HepG2 (cell line): ENCODE measurements at regions not wholly inside any gene's neighbourhood (a gene's known extent, or its start where the extent isn't known, plus 50 kb on each side); places are given as distances from the start of the nearest gene placed in this dataset.

Experiments used
- ATAC-seq: fragments of 200-7000 bp; cut with Tn5 transposase; 3 replicates; pipeline ENCODE4 v1.9.1; 2020; ENCODE audit warnings: mild to moderate bottlenecking, moderate library complexity
- BruUV-seq: library from RNA; stranded (reverse); fragments of 400-500 nt; replicated peaks from 2 replicates; lab custom pipeline; 2021; lab: Mats Ljungman, UMichigan
- CTCF ChIA-PET: fragments of 300-600 bp; formaldehyde crosslinking; extraction: SDS; loops from one replicate; lab custom pipeline; 2021; ENCODE audit warnings: low total read pairs, inconsistent platforms, low intra/inter-chr PET ratio; lab: Yijun Ruan, JAX
- POLR2A ChIA-PET: fragments of 350-600 bp; sonication (Branson Sonifier 250); formaldehyde crosslinking; loops from one replicate; lab custom pipeline; 2020; ENCODE audit warnings: antibody characterized with exemption, inconsistent platforms; lab: Yijun Ruan, JAX
- DNase-seq: peaks from one replicate; pipeline ENCODE4 v3.0.0-alpha.2; 2015; ENCODE audit warnings: low spot score
- FAIRE-seq: peaks from 3 replicates; lab custom pipeline; 2011; peaks lifted over from hg19 to GRCh38; lab: Jason Lieb, UNC
- H2AFZ ChIP-seq: one replicate; pipeline ENCODE4 v1.6.1; 2011; ENCODE audit warnings: low read length, inconsistent platforms
- H3K27ac ChIP-seq: fragments of 300-600 bp; 3 replicates; pipeline ENCODE4 v1.8.0; 2011; ENCODE audit warnings: mixed run types, mild to moderate bottlenecking, mixed read lengths, low read length, inconsistent platforms; ENCODE audit not compliant: insufficient read depth; ENCODE audit errors: extremely low read length
- H3K27me3 ChIP-seq, 2 experiments: fragments of 200-600 bp in 1 of 2; 2 replicates in 1 of 2; 3 replicates in 1 of 2; pipeline versions ENCODE4 v1.6.0 to v1.8.0; 2011; ENCODE audit warnings: low read length in 2 of 2, mild to moderate bottlenecking in 2 of 2, moderate library complexity in 2 of 2, inconsistent platforms in 1 of 2; ENCODE audit not compliant: insufficient read depth in 2 of 2, control insufficient read depth in 1 of 2
- H3K36me3 ChIP-seq, 2 experiments: fragments of 200-600 bp in 1 of 2; replicated peaks in 1 of 2; 2 replicates in 1 of 2; 3 replicates in 1 of 2; pipeline versions ENCODE4 v1.5.1 to v1.8.0; 2011; ENCODE audit warnings: low read length in 2 of 2, inconsistent platforms in 1 of 2; ENCODE audit not compliant: insufficient read depth in 2 of 2, control insufficient read depth in 1 of 2
- H3K4me1 ChIP-seq: 2 replicates; pipeline ENCODE4 v1.5.1; 2012; ENCODE audit warnings: low read length, inconsistent platforms; ENCODE audit not compliant: insufficient read depth
- H3K4me2 ChIP-seq: 2 replicates; pipeline ENCODE4 v1.6.0; 2011; ENCODE audit warnings: low read depth, low read length, inconsistent platforms
- H3K4me3 ChIP-seq, 3 experiments: fragments of 200-600 bp in 1 of 3; sonication (generic), shearing (Covaris generic) in 1 of 3; replicated peaks in 1 of 3; 2 replicates each; pipeline ENCODE4 v1.5.1; 2011 to 2016; ENCODE audit warnings: low read length in 3 of 3, inconsistent platforms in 2 of 3, low read depth in 2 of 3, mild to moderate bottlenecking in 2 of 3, control low read depth in 1 of 3, mixed read lengths in 1 of 3; ENCODE audit not compliant: insufficient read depth in 1 of 3
- H3K79me2 ChIP-seq: one replicate; pipeline ENCODE4 v1.6.1; 2011; ENCODE audit warnings: low read length, inconsistent platforms; ENCODE audit not compliant: insufficient read depth
- H3K9ac ChIP-seq: 2 replicates; pipeline ENCODE4 v1.6.0; 2011; ENCODE audit warnings: mild to moderate bottlenecking, low read depth, low read length, inconsistent platforms; ENCODE audit not compliant: insufficient read depth
- H3K9me3 ChIP-seq: 2 replicates; pipeline ENCODE4 v1.5.1; 2012; ENCODE audit warnings: mild to moderate bottlenecking, low read length
- H4K20me1 ChIP-seq: 2 replicates; pipeline ENCODE4 v1.6.0; 2011; ENCODE audit warnings: inconsistent platforms, mild to moderate bottlenecking, low read length, moderate library complexity; ENCODE audit not compliant: insufficient read depth
- CCDC6 ChIP-seq: sonication (generic); formaldehyde crosslinking; IDR thresholded peaks from 2 replicates; pipeline ENCODE4 v1.8.1; 2022; ENCODE audit warnings: mild to moderate bottlenecking, missing genetic modification reagents, moderate library complexity
- NFE2L1 ChIP-seq: sonication (generic); formaldehyde crosslinking; IDR thresholded peaks from 2 replicates; pipeline ENCODE4 v1.4.0; 2020; ENCODE audit warnings: missing genetic modification reagents, mild to moderate bottlenecking, borderline replicate concordance
- PHF21A ChIP-seq: sonication (generic); formaldehyde crosslinking; IDR thresholded peaks from 2 replicates; pipeline ENCODE4 v1.5.0; 2020; ENCODE audit warnings: mild to moderate bottlenecking, missing genetic modification reagents
- RCOR2 ChIP-seq: IDR thresholded peaks from 2 replicates; pipeline ENCODE4 v1.6.1; 2016; ENCODE audit warnings: missing biosample characterization, missing genetic modification reagents
- ZNF296 ChIP-seq: sonication (generic); formaldehyde crosslinking; conservative IDR thresholded peaks from 2 replicates; pipeline ENCODE4 v1.5.0; 2020; ENCODE audit warnings: mild to moderate bottlenecking, missing genetic modification reagents
- ZNF337 ChIP-seq: sonication (generic); formaldehyde crosslinking; IDR thresholded peaks from 2 replicates; pipeline ENCODE4 v1.5.1; 2020; ENCODE audit warnings: missing genetic modification reagents, low read depth, mild to moderate bottlenecking, borderline replicate concordance
- ZNF547 ChIP-seq: sonication (generic); formaldehyde crosslinking; IDR thresholded peaks from 2 replicates; pipeline ENCODE4 v1.5.1; 2020; ENCODE audit warnings: mild to moderate bottlenecking, missing genetic modification reagents
- ZNF674 ChIP-seq: sonication (generic); formaldehyde crosslinking; IDR thresholded peaks from 2 replicates; pipeline ENCODE4 v1.5.0; 2020; ENCODE audit warnings: low read depth, mild to moderate bottlenecking, missing genetic modification reagents
- ZNF687 ChIP-seq: sonication (generic); formaldehyde crosslinking; IDR thresholded peaks from 2 replicates; pipeline ENCODE4 v1.5.1; 2020; ENCODE audit warnings: mild to moderate bottlenecking, missing genetic modification reagents, moderate library complexity
- ZNF709 ChIP-seq: sonication (generic); formaldehyde crosslinking; IDR thresholded peaks from 2 replicates; pipeline ENCODE4 v1.5.0; 2020; ENCODE audit warnings: mild to moderate bottlenecking, missing genetic modification reagents
- WGBS: methylation state at CpG from one replicate; pipeline ENCODE4 v1.1.6; 2017; ENCODE audit warnings: low lambda C conversion rate; 5-methylcytosine and 5-hydroxymethylcytosine counted together
- in situ Hi-C: cut with HindIII; loops from 2 replicates; pipeline ENCODE4 v1.10.0; 2017; ENCODE audit warnings: low pct_unique_long_range_greater_than_20kb; ENCODE audit not compliant: extremely low pct_ligation_motif_present
- intact Hi-C: fragments of 100-400 bp; cut with micrococcal nuclease; formaldehyde crosslinking; loops from one replicate; pipeline ENCODE4 v1.10.0; 2022; ENCODE audit not compliant: unreplicated experiment
- TF ChIP-seq, protein P1 (sequence below): IDR thresholded peaks from 2 replicates; pipeline ENCODE4 v1.6.1; 2018; ENCODE audit warnings: missing genetic modification reagents
- TF ChIP-seq, protein P2 (sequence below): sonication (generic); formaldehyde crosslinking; IDR thresholded peaks from 2 replicates; pipeline ENCODE4 v1.5.0; 2020; ENCODE audit warnings: mild to moderate bottlenecking, missing genetic modification reagents, borderline replicate concordance
- TF ChIP-seq, protein P3 (sequence below): sonication (generic); formaldehyde crosslinking; IDR thresholded peaks from 2 replicates; pipeline ENCODE4 v1.9.0; 2021; ENCODE audit warnings: missing genetic modification reagents, borderline replicate concordance

GRCh38 chr10:3652886-3653285, 132.1 kb downstream of the KLF6 start:
- in situ Hi-C loops = no loop called here
- no peak for FAIRE-seq
- TF ChIP-seq ZNF687 (CRISPR knock-in tag) (no peak), ZNF337 (CRISPR knock-in tag) (no peak), PHF21A (CRISPR knock-in tag) (no peak), ZNF296 (CRISPR knock-in tag) (no peak), ZNF674 (no peak), CCDC6 (no peak), ZNF547 (no peak), NFE2L1 (CRISPR knock-in tag) (no peak), ZNF709 (CRISPR knock-in tag) (no peak), RCOR2 (CRISPR knock-in tag) (no peak)
- TF ChIP-seq, protein P1, sequence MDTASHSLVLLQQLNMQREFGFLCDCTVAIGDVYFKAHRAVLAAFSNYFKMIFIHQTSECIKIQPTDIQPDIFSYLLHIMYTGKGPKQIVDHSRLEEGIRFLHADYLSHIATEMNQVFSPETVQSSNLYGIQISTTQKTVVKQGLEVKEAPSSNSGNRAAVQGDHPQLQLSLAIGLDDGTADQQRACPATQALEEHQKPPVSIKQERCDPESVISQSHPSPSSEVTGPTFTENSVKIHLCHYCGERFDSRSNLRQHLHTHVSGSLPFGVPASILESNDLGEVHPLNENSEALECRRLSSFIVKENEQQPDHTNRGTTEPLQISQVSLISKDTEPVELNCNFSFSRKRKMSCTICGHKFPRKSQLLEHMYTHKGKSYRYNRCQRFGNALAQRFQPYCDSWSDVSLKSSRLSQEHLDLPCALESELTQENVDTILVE = no peak
- TF ChIP-seq, protein P2, sequence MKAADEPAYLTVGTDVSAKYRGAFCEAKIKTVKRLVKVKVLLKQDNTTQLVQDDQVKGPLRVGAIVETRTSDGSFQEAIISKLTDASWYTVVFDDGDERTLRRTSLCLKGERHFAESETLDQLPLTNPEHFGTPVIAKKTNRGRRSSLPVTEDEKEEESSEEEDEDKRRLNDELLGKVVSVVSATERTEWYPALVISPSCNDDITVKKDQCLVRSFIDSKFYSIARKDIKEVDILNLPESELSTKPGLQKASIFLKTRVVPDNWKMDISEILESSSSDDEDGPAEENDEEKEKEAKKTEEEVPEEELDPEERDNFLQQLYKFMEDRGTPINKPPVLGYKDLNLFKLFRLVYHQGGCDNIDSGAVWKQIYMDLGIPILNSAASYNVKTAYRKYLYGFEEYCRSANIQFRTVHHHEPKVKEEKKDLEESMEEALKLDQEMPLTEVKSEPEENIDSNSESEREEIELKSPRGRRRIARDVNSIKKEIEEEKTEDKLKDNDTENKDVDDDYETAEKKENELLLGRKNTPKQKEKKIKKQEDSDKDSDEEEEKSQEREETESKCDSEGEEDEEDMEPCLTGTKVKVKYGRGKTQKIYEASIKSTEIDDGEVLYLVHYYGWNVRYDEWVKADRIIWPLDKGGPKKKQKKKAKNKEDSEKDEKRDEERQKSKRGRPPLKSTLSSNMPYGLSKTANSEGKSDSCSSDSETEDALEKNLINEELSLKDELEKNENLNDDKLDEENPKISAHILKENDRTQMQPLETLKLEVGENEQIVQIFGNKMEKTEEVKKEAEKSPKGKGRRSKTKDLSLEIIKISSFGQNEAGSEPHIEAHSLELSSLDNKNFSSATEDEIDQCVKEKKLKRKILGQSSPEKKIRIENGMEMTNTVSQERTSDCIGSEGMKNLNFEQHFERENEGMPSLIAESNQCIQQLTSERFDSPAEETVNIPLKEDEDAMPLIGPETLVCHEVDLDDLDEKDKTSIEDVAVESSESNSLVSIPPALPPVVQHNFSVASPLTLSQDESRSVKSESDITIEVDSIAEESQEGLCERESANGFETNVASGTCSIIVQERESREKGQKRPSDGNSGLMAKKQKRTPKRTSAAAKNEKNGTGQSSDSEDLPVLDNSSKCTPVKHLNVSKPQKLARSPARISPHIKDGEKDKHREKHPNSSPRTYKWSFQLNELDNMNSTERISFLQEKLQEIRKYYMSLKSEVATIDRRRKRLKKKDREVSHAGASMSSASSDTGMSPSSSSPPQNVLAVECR = no peak
- TF ChIP-seq, protein P3, sequence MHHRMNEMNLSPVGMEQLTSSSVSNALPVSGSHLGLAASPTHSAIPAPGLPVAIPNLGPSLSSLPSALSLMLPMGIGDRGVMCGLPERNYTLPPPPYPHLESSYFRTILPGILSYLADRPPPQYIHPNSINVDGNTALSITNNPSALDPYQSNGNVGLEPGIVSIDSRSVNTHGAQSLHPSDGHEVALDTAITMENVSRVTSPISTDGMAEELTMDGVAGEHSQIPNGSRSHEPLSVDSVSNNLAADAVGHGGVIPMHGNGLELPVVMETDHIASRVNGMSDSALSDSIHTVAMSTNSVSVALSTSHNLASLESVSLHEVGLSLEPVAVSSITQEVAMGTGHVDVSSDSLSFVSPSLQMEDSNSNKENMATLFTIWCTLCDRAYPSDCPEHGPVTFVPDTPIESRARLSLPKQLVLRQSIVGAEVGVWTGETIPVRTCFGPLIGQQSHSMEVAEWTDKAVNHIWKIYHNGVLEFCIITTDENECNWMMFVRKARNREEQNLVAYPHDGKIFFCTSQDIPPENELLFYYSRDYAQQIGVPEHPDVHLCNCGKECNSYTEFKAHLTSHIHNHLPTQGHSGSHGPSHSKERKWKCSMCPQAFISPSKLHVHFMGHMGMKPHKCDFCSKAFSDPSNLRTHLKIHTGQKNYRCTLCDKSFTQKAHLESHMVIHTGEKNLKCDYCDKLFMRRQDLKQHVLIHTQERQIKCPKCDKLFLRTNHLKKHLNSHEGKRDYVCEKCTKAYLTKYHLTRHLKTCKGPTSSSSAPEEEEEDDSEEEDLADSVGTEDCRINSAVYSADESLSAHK = no peak

More at GRCh38 chr10:3652886-3653285, 132.1 kb downstream of the KLF6 start:
- Histone ChIP-seq H3K4me3 (no peak overlapping the region), H3K4me1 (no peaks in the 10 kb centered on the region), H3K4me2 (no peak overlapping the region), H3K36me3 (no peaks in the 10 kb centered on the region), H3K27me3 (peaks cover 0 to 28% of the 10 kb centered on the region in 2 experiments; a peak in 3 of 5 replicates), H3K9ac (no peak overlapping the region), H3K79me2 (no peaks in the 10 kb centered on the region), H4K20me1 (no peaks in the 10 kb centered on the region), H3K27ac (no peak overlapping the region), H3K9me3 (no peaks in the 10 kb centered on the region), H2AFZ (no peak overlapping the region)
- BruUV-seq = no TSS peak
- WGBS = 18% methylated on average over 13 of the region's 13 CpGs
- intact Hi-C loops = no loop called here
- ATAC-seq = no peak
- no peak for DNase-seq
- POLR2A ChIA-PET = no interaction called here
- CTCF ChIA-PET = no interaction called here
